B cell (primary cell): ENCODE measurements at regions not wholly inside any gene's neighbourhood (a gene's known extent, or its start where the extent isn't known, plus 50 kb on each side); places are given as distances from the start of the nearest gene placed in this dataset.

Experiments used
- ATAC-seq: fragments of 200-7000 bp; cut with Tn5 transposase; one replicate; pipeline ENCODE4 v1.10.0; 2021; ENCODE audit warnings: low read depth, mild to moderate bottlenecking, moderate number of reproducible peaks, moderate library complexity
- CTCF ChIA-PET: fragments of 350-600 bp; sonication (Branson Sonifier 250); formaldehyde crosslinking; loops from one replicate; lab custom pipeline; 2021; ENCODE audit warnings: antibody characterized with exemption, inconsistent platforms; lab: Charles Lee
- POLR2A ChIA-PET: fragments of 350-600 bp; sonication (Branson Sonifier 250); formaldehyde crosslinking; loops from one replicate; lab custom pipeline; 2021; ENCODE audit warnings: antibody characterized with exemption; lab: Charles Lee
- DNase-seq: peaks from one replicate; pipeline ENCODE4 v3.0.0; 2013
- H2AFZ ChIP-seq: 2 replicates; pipeline ENCODE4 v1.6.1; 2012; ENCODE audit warnings: mild to moderate bottlenecking, low read depth, low read length; ENCODE audit not compliant: insufficient read depth, poor library complexity, severe bottlenecking
- H3K27ac ChIP-seq, 2 donors: 1 replicate in 1 of 2; 2 replicates in 1 of 2; pipeline ENCODE4 v1.5.1; 2012 to 2013; ENCODE audit warnings: low read length in 2 of 2, mild to moderate bottlenecking in 2 of 2, moderate library complexity in 1 of 2
- H3K27me3 ChIP-seq, 4 experiments: fragments of 200-600 bp in 1 of 4; sonication (generic) in 1 of 4; replicated peaks in 1 of 4; 1 replicate in 2 of 4; 2 replicates in 2 of 4; pipeline versions ENCODE4 v1.6.1 to v1.7.0; 2013 to 2016; ENCODE audit warnings: low read length in 3 of 4, mild to moderate bottlenecking in 2 of 4, mixed read lengths in 1 of 4, moderate library complexity in 1 of 4; ENCODE audit not compliant: insufficient read depth in 4 of 4, control insufficient read depth in 3 of 4; ENCODE audit errors: control extremely low read depth in 1 of 4
- H3K36me3 ChIP-seq, 2 experiments: replicated peaks in 1 of 2; 1 replicate in 1 of 2; 2 replicates in 1 of 2; pipeline versions ENCODE4 v1.6.1 to v1.7.1; 2013; ENCODE audit warnings: low read length in 1 of 2; ENCODE audit not compliant: insufficient read depth in 2 of 2, control insufficient read depth in 1 of 2; ENCODE audit errors: control extremely low read depth in 1 of 2, extremely low read depth in 1 of 2
- H3K4me1 ChIP-seq, 2 donors: fragments of 200-600 bp in 1 of 2; sonication (generic) in 1 of 2; 1 replicate in 1 of 2; 2 replicates in 1 of 2; pipeline versions ENCODE4 v1.5.1 to v1.6.1; 2013 to 2017; ENCODE audit warnings: low read length in 2 of 2; ENCODE audit not compliant: control insufficient read depth in 2 of 2, insufficient read depth in 2 of 2
- H3K4me2 ChIP-seq: replicated peaks from 2 replicates; pipeline ENCODE3; 2012; ENCODE audit warnings: mild to moderate bottlenecking, low read depth, low read length; ENCODE audit not compliant: poor library complexity, severe bottlenecking
- H3K4me3 ChIP-seq, 5 experiments: fragments of 200-600 bp in 1 of 5; sonication (generic) in 1 of 5; 1 replicate in 3 of 5; 2 replicates in 2 of 5; pipeline versions ENCODE4 v1.5.1 to v1.7.0; 2011 to 2016; ENCODE audit warnings: low read length in 4 of 5, mild to moderate bottlenecking in 4 of 5, low read depth in 2 of 5, control low read depth in 1 of 5, moderate library complexity in 1 of 5; ENCODE audit not compliant: insufficient read depth in 1 of 5; ENCODE audit errors: control extremely low read depth in 1 of 5, extremely low read depth in 1 of 5
- H3K79me2 ChIP-seq: fragments of 200-600 bp; sonication (generic); one replicate; pipeline ENCODE4 v1.6.0; 2016; ENCODE audit warnings: low read length; ENCODE audit not compliant: control insufficient read depth, insufficient read depth
- H3K9ac ChIP-seq: fragments of 200-600 bp; sonication (generic); 2 replicates; pipeline ENCODE4 v1.6.1; 2017; ENCODE audit warnings: mild to moderate bottlenecking, low read length, moderate library complexity
- H3K9me3 ChIP-seq, 3 donors: one replicate each; pipeline versions ENCODE4 v1.6.1 to v1.7.1; 2013; ENCODE audit warnings: low read length in 2 of 3; ENCODE audit not compliant: control insufficient read depth in 2 of 3, insufficient read depth in 1 of 3; ENCODE audit errors: control extremely low read depth in 1 of 3
- H4K20me1 ChIP-seq: 2 replicates; pipeline ENCODE4 v1.6.0; 2012; ENCODE audit warnings: mild to moderate bottlenecking, low read length; ENCODE audit not compliant: insufficient read depth, control insufficient read depth, poor library complexity, severe bottlenecking
- H3K27ac Mint-ChIP-seq: one replicate; pipeline ENCODE4 v1.8.0; 2021; ENCODE audit warnings: mixed read lengths
- H3K27me3 Mint-ChIP-seq: one replicate; pipeline ENCODE4 v1.8.0; 2021; ENCODE audit warnings: mixed read lengths
- H3K4me1 Mint-ChIP-seq: one replicate; pipeline ENCODE4 v1.8.0; 2021; ENCODE audit warnings: mixed read lengths
- H3K4me3 Mint-ChIP-seq: one replicate; pipeline ENCODE4 v1.8.0; 2021; ENCODE audit warnings: mixed read lengths
- H3K9me3 Mint-ChIP-seq: one replicate; pipeline ENCODE4 v1.8.0; 2022; ENCODE audit warnings: mixed read lengths; ENCODE audit not compliant: insufficient read depth
- EZH2 ChIP-seq: IDR thresholded peaks from 2 replicates; pipeline ENCODE4 v1.6.1; 2012; ENCODE audit warnings: borderline replicate concordance, low read depth, mild to moderate bottlenecking, moderate library complexity, low read length; ENCODE audit not compliant: insufficient read depth, poor library complexity, severe bottlenecking
- WGBS: methylation state at CpG from one replicate; pipeline ENCODE4 v1.1.5; 2013; ENCODE audit warnings: missing lambda C conversion rate; ENCODE audit not compliant: insufficient coverage; 5-methylcytosine and 5-hydroxymethylcytosine counted together
- intact Hi-C: fragments of 100-400 bp; cut with micrococcal nuclease; formaldehyde crosslinking; loops from one replicate; pipeline ENCODE4 v1.10.0; 2022
- TF ChIP-seq, protein P1 (sequence below): fragments of 200-600 bp; IDR thresholded peaks from one replicate; pipeline ENCODE4 v1.8.0; 2022; ENCODE audit warnings: antibody characterized with exemption, mild to moderate bottlenecking

DNA sequence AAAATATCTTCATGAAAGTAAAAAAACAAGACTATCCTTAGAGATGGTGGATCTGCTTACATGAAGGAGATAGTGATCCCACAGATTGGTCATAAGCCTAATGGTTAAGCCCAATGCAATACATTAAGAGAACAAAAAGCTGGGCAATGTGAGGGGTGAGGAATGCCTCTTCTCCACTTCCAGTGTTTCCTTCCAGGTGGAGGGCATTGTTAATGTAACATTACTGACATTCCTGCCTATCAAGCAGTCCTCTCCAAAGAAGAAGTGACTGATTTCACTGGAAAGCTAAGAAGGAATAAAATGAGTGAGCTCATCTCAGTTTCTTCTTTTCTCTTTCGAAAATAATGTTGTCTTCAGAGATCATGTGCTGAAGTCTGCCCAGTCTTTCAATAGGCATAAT is 207.8 kb downstream of the RAB38 start:
- H3K27ac ChIP-seq: no peak overlapping the region
- no peaks in the 10 kb centered on the region for H3K27me3 ChIP-seq
- no peaks in the 10 kb centered on the region for H3K79me2 ChIP-seq
- ChIA-PET CTCF (no interaction called here), POLR2A (no interaction called here)
- no peaks in the 10 kb centered on the region for H3K9me3 Mint-ChIP-seq
- H3K4me3 Mint-ChIP-seq: no peak overlapping the region
- no peaks in the 10 kb centered on the region for H4K20me1 ChIP-seq
- no peak overlapping the region for H3K9ac ChIP-seq
- no peak overlapping the region for H3K27ac Mint-ChIP-seq
- DNase-seq (no peak), ATAC-seq (no peak)
- H3K4me1 Mint-ChIP-seq: no peaks in the 10 kb centered on the region
- no peak overlapping the region for H3K4me3 ChIP-seq
- TF ChIP-seq, protein P1, sequence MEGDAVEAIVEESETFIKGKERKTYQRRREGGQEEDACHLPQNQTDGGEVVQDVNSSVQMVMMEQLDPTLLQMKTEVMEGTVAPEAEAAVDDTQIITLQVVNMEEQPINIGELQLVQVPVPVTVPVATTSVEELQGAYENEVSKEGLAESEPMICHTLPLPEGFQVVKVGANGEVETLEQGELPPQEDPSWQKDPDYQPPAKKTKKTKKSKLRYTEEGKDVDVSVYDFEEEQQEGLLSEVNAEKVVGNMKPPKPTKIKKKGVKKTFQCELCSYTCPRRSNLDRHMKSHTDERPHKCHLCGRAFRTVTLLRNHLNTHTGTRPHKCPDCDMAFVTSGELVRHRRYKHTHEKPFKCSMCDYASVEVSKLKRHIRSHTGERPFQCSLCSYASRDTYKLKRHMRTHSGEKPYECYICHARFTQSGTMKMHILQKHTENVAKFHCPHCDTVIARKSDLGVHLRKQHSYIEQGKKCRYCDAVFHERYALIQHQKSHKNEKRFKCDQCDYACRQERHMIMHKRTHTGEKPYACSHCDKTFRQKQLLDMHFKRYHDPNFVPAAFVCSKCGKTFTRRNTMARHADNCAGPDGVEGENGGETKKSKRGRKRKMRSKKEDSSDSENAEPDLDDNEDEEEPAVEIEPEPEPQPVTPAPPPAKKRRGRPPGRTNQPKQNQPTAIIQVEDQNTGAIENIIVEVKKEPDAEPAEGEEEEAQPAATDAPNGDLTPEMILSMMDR: no peak
- TF ChIP-seq EZH2: no peak
- no peaks in the 10 kb centered on the region for H3K36me3 ChIP-seq
- no peaks in the 10 kb centered on the region for H3K27me3 Mint-ChIP-seq
- no peaks in the 10 kb centered on the region for H3K4me1 ChIP-seq
- H2AFZ ChIP-seq: no peak overlapping the region
- H3K4me2 ChIP-seq: no peak overlapping the region
- 83% methylated on average over 1 of the region's 1 CpG for WGBS
- intact Hi-C loops: no loop called here
- H3K9me3 ChIP-seq: no peaks in the 10 kb centered on the region

DNA sequence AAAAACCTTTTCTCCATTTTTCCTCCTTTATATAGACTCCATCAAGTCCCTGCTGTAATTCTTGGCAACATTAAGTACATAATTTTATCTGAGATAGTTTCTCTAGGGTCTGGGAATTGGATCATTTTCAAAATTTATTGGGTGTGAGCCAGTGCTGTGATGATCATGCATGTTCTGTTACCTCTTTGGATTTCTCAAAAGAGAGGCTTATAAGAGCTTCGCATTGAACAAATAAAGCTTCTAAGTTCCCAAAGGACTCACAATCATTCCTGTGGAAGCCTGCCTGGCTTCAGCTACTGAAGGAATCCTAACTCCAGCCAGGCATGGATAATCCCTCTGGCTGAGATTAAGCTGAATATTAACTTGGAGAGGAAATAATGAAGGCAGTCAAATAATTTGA is 208.5 kb downstream of the RAB38 start:
- no peak overlapping the region for H3K4me3 ChIP-seq
- no peaks in the 10 kb centered on the region for H3K79me2 ChIP-seq
- H3K9ac ChIP-seq: no peak overlapping the region
- H3K27me3 ChIP-seq: no peaks in the 10 kb centered on the region
- no peak overlapping the region for H2AFZ ChIP-seq
- Mint-ChIP-seq H3K9me3 (no peaks in the 10 kb centered on the region), H3K4me3 (no peak overlapping the region), H3K4me1 (no peaks in the 10 kb centered on the region), H3K27me3 (no peaks in the 10 kb centered on the region), H3K27ac (no peak overlapping the region)
- ChIA-PET CTCF (no interaction called here), POLR2A (no interaction called here)
- no peaks in the 10 kb centered on the region for H3K4me1 ChIP-seq
- no peak for DNase-seq
- H3K36me3 ChIP-seq: no peaks in the 10 kb centered on the region
- H3K4me2 ChIP-seq: no peak overlapping the region
- H3K27ac ChIP-seq: no peak overlapping the region
- TF ChIP-seq, protein P1: no peak
- no peak for TF ChIP-seq EZH2
- no peaks in the 10 kb centered on the region for H4K20me1 ChIP-seq
- ATAC-seq: no peak
- H3K9me3 ChIP-seq: no peaks in the 10 kb centered on the region
- intact Hi-C loops: no loop called here
- WGBS: 60% methylated on average over 1 of the region's 1 CpG
